Fibroblast of the aortic adventitia (primary cell): ENCODE measurements at regions not wholly inside any gene's neighbourhood (a gene's known extent, or its start where the extent isn't known, plus 50 kb on each side); places are given as distances from the start of the nearest gene placed in this dataset.
"Not testable (repeated sequence)": the region's sequence is repeated elsewhere in the genome, so short reads cannot be mapped to it uniquely, and the experiment has no call there.

Experiments used
- DNase-seq: peaks from one replicate; pipeline ENCODE4 v3.0.0-alpha.2; 2010; ENCODE audit warnings: low read depth
- H3K4me3 ChIP-seq: 2 replicates; pipeline ENCODE4 v1.5.1; 2011; ENCODE audit warnings: low read depth, mild to moderate bottlenecking, control low read depth, low read length, moderate library complexity

DNA sequence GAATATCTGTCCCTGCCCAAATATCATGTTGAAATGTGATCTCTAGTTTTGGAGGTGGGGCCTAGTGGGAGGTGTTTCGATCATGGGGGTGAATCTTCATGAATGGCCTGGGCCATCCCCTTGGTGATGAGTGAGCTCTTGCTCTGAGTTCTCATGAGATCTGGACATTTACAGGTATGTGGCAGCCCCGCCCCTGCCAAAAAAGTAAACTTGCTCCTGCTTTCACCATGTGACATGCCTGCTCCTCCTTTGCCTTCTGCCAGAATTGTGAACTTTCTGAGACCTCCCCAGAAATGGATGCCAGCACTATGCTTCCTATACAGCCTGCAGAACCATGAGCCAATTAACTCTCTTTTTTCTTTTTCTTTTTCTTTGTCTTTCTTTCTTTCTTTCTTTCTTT, 229.3 kb downstream of the POTEG start:
- not testable (repeated sequence) for DNase-seq, H3K4me3 ChIP-seq

DNA sequence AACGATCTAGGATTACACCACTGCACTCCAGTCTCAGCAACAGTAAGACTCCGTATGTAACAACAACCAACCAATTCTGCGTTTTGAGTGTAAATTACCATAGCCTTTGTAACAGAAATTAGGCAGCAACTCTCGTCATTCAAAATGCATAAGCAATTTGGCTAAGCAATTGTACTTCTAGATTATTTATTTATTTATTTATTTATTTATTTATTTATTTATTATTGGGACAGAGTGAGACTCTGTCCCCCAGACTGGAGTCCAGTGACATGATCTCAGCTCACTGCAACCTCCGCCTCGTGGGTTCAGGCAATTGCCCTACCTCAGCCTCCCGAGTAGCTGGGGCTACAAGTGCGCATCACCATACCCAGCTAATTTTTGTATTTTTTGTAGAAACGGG, 217.7 kb downstream of the POTEG start:
- not testable (repeated sequence) for H3K4me3 ChIP-seq, DNase-seq

DNA sequence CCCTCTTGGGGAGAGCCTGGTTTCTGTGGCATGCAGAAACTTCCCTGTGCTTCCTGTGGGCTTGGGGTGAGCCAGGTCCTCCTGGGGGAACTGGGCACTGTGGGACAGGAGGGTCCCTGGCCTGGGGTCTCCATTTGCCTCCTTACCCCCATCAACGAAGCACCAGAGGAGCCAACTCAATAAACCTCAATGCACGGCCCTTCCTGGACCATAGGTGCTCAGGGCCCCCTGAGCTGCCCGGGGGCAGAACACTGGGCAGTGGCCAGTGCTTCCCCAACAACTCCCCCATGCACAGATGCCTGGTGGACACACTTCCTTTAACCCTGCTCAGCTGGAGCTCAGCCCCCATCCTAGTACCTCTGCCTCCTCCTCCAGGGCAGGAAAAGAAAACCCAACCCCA, 214.7 kb downstream of the POTEG start:
- DNase-seq, H3K4me3 ChIP-seq: not testable (repeated sequence)

DNA sequence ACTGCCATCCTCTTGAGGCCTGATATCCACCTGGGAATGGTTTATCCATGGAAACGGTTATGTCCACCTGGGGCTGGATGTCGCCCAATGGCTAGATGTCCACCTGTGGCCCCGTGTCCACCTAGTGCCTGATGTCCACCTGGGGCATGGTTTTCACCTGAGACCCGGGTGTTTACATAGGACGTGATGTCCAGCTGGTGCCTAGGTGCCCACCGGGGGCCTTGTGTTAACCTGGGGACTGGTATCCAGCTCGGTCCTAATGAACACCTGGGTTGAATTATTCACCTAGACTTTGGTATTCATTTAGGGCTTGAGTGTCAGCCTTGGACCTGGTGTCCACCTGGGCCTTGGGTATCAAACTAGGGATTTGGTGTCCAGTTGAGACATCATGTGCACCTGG, 202.7 kb downstream of the POTEG start:
- not testable (repeated sequence) for DNase-seq, H3K4me3 ChIP-seq

DNA sequence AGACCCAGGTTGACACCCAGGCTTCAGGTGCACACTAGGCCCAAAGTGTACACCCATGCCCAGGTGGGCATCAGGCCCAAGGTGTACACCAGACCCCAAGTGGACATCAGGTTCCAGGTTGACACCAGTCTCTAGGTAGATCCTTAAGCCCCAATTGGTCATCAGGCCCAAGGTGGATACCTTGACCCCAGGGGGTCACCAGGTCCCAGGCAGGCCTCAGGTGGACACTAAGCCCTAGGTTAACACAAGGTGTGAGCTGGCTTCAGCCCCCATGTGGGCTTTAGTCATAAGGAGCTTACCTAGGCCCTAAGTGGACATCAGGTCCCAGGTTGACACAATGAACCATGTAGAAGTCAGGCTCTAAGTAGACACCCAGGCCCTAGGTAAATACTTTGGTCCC, 200.1 kb downstream of the POTEG start:
- H3K4me3 ChIP-seq, DNase-seq: not testable (repeated sequence)

DNA sequence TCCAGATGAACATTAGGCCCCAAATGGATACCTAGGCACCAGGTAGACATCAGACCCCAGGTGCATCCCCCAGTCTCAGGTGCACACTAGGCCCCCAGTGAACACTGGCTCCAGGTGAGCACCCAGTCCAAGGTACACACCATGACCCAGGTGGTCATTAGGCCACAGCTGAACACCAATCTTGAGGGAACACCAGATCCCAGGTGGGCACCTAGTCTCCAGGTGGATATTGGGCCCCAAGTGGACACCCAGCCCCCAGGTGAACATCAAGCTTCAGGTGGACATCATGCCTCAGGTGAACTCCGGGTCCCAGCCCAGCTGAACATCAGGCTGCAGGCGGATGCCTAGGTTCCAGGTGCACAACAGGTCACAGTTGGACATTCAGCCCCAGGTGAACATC, 196.5 kb downstream of the POTEG start:
- DNase-seq, result not testable (repeated sequence)

DNA sequence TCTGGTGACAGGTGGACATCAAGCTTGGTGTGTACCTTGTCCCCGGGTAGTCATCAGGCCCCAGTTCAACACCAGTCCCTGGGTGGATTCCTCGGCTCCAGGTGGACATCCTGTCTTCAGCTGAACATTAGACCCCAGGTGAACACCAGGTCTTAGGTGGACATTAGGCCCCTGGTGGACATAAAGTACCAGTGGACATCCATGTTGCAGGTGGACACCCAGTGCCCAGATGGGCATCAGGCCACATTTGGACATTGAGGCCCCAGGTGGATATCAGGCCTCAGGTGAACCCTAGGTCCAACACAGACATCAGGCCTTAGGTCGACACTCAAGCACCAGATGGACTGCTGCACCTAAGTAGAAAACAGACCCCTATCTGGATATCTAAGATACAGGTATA, 195.6 kb downstream of the POTEG start:
- H3K4me3 ChIP-seq, DNase-seq: not testable (repeated sequence)

More for the DNA sequence above, 196.5 kb downstream of the POTEG start:
- not testable (repeated sequence) for H3K4me3 ChIP-seq

DNA sequence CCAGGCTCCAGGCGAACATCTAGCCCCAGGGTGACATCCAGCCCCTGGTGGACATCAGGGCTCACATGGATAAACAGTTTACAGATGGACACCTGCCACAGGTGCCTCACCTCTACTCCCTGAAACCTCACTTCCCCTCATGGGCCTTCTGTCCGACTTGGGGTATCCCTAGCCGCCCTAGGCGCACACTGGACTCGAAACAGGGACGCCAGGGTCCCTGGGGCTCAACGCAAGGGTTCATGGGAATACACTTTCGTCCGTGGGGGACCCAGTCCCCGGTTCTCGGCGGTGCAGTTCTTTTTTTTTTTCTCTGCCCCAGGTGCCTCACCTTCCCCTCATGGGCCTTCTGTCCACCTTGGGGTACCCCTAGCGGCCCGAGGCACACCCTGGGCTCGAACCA, 194.2 kb downstream of the POTEG start:
- DNase-seq, result not testable (repeated sequence)

DNA sequence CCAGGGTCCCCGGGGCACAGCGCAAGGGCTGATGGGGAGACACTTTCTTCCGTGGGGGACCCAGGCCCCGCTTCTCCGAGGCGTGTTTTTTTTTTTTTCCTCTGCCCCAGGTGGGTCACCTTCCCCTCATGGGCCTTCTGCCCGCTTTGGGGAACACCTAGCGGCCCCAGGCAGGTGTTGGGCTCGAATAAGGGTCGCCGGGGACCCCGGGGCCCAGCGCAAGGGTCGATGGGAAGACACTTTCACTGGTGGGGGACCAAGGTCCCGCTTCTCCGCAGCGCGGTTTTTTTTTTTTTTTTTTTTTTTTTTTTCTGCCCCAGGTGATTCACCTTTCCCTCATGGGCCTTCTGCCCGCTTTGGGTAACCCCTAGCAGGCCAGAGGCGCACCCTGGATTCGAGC, 193.8 kb downstream of the POTEG start:
- DNase-seq, H3K4me3 ChIP-seq: not testable (repeated sequence)

More for the DNA sequence above, 194.2 kb downstream of the POTEG start:
- not testable (repeated sequence) for H3K4me3 ChIP-seq

DNA sequence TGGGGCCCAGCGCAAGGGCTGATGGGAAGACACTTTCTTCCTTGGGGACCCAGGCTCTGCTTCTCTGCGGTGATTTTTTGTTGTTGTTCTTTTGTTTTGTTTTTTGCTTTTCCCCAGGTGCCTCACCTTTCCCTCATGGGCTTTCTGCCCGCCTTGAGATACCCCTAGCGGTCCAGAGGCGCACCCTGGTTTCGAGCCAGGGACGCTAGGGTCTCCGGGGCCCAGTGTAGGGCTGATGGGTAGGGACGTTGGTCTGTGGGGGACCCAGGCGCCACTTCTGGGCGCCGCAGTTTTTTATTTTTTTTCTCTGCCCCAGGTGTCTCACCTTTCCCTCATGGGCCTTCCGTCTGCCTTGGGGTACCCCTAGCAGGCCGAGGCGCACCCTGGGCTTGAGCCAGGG, 192.7 kb downstream of the POTEG start:
- H3K4me3 ChIP-seq, result not testable (repeated sequence)

DNA sequence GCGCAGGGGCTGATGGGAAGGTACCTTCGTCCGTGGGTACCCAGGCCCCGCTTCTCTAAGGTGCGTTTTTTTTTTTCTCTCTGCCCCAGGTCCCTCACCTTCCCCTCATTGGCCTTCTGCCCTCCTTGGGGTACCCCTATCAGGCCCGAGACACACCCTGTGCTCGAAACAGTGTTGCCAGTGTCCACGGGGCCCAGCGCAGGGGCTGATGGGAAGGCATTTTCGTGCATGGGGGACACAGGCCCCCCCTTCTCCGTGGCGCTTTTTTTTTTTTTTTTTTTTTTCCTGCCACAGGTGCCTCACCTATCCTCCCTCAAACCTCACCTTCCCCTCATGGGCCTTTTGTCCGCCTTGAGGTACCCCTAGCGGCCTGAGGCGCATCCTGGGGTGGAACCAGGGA, 191.6 kb downstream of the POTEG start:
- not testable (repeated sequence) for DNase-seq, H3K4me3 ChIP-seq

More for the DNA sequence above, 192.7 kb downstream of the POTEG start:
- not testable (repeated sequence) for DNase-seq

DNA sequence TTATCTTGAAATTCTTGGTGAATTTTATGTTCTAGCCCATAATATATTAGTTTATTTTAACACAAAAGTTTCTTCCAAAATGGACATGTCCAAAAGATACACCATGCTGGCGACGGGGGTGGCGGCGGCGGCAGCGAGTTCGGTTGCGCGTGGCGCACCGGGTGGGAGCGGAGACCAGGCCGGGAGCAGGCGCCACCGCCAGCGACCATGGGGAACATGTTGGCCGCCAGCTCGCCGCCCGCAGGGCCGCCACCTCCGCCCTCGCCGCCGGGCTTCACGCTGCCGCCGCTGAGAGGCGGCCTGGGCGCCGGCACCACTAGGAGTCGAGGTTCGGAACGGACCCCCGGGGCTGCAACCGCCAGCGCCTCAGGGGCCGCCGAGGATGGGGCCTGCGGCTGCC, 167.2 kb downstream of the POTEG start:
- DNase-seq, H3K4me3 ChIP-seq: not testable (repeated sequence)

DNA sequence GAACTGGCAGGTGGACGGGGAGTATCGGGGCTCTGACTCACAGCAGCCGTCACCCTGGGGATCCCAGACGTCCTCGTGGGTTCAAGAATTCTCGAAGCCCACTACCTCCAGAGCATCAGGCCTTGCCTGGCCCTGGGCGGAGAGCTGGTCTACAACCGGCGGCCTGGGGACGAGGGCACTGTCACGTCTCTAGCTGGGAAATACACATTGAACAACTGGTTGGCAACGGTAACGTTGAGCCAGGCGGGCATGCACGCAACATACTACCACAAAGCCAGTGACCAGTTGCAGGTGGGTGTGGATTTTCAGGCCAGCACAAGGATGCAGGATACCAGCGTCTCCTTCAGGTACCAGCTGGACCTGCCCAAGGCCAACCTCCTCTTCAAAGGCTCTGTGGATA, 166.5 kb downstream of the POTEG start:
- not testable (repeated sequence) for DNase-seq, H3K4me3 ChIP-seq

DNA sequence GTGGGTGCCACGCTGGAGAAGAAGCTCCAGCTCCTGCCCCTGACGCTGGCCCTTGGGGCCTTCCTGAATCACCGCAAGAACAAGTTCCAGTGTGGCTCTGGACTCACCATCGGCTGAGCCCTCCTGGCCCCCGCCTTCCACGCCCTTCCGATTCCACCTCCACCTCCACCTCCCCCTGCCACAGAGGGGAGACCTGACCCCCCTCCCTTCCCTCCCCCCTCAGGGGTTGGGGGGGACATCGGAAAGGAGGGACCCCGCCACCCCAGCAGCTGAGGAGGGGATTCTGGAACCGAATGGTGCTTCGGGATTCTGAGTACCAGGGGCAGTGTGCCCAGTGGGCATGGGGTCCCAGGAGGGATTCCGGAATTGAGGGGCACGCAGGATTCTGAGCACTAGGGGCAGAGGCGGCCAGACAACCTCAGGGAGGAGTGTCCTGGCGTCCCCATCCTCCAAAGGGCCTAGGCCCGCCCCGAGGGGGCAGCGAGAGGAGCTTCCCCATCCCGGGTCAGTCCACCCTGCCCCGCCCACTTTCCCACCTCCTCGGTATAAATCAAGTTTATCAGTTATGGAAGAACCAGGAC, 166.0 kb downstream of the POTEG start:
- DNase-seq, H3K4me3 ChIP-seq: not testable (repeated sequence)

DNA sequence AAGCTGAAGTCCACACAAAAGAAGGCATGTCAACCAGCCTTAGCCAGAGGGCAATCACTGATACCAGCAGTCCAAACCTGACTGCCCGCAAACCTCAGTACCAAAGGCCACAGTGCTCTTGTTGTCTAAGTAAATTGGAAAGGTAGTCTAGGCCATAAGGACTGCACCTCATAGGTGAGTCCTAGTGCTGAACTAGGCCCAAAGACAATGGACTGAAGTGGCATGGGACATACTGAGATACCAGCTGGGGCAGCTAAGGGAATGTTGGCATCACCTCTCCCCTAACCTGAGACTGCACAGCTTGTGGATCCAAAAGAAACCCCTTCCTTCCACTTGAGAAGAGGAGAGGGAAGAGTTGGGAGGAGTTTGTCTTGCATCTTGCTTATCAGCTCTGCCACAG, 161.9 kb downstream of the POTEG start:
- H3K4me3 ChIP-seq, DNase-seq: not testable (repeated sequence)

DNA sequence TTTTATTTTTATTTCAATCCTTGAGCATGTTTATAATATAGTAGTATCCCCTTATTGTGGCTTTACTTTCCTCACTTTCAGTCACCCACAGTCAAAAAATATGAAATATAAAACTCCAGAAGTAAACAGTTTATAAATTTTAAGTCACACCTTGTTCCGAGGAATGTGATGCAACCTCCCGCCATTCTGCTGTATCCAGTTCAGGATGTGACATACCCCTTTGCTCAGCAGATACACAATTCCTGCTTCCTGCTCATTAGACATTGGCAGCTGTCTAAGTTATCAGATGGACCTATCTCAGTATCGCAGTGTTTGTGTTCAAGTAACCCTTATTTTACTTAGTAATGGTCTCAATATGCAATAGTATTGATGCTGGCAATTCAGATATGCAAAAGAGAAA, 144.5 kb downstream of the POTEG start:
- H3K4me3 ChIP-seq, DNase-seq: not testable (repeated sequence)

DNA sequence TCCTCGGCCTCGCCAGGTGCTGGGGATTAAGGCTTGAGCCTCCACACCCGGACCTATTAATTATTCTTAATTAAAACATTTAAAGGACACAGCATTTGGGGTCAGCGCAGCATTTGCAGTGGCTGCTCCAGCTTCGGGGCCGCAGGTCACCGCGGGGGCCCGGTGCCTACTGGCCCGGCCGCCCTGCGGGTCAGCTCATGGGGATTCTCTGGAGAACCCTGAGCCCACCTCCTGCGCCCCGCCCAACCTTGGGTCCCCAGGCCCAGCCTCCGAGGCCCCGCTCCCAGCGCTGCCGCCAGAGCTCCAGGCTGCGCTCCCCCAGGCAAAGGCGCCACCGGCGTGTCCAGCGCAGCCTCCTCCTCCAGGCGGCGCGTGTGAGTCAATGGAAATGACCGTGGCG, 133.9 kb downstream of the POTEG start:
- not testable (repeated sequence) for DNase-seq, H3K4me3 ChIP-seq

DNA sequence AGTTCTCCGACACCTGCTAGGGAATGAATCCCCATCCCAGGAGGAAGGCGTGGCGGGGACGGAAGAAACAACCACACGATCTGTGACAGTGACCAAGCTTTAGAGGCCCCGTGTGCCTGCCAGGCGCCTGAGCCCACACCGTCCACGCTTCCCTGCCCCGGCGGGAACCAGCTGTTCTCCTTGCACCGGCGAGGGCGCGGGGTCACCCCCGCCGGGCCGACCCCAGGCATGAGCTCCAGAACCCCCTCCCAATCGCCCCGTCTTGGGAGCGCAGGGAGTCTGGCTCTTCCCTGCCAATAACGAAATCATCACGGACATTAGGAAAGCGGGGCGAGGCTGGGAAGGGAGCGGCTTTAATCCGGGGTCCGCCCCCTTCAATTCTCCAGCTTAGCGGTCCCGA, 133.3 kb downstream of the POTEG start:
- DNase-seq, H3K4me3 ChIP-seq: not testable (repeated sequence)

DNA sequence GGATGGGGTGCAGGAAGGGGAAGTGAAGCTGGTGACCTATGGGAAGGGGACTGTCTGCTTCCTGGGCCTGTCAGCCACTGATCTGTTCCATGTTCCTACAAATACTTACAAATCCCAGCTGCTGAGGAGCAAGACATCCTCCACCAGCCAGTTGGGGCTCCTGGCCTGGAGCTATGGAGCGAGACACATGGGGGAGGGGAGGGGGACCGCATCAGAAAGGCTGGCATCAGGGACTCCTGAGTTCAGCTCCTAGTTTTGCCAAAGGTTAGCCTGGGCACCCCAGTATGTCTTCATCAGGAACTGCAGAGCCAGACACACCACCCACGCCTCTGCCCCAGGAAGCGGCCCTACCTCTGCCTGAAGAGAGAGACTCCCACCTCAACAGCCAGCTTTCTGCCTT, 130.3 kb downstream of the POTEG start:
- DNase-seq, H3K4me3 ChIP-seq: not testable (repeated sequence)

DNA sequence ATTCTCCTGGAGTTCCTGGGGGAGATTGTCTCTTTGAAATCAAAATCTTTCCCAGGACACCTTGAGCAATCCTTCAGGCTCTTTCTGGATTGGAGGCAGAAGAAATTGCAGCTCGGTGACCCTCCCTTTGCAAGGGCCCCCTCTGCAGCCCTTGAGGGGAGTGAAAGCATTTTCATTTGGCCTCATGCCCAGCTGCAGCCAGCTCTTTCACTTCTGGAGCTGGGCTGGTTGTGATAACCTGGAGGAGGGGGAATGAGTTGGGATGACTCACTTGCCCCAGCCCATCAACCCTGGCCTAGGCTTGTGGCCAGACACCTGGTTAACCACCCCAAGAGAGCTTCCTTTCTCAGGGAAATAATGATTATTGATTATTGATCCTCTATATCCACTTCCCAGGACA, 129.7 kb downstream of the POTEG start:
- not testable (repeated sequence) for DNase-seq

DNA sequence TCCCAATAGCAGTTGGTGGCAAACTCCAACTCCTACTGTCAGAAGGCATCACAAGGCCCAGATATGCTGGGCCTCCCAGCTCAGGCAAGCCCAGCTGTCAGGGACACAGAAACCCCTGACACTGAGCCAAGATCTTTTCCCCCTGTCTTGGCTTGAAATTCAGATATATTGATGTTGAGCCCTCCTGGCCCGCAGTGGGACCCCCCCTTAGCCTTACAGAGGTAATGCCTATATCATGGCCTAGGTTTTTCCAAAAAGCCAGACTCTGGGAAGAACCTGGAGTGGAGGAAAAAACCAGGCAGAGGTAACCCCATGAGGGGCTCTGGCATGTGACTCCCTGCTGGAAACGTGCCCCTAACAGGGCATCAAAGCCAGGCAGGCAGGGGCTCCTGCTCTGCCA, 129.2 kb downstream of the POTEG start:
- not testable (repeated sequence) for H3K4me3 ChIP-seq, DNase-seq

More for the DNA sequence above, 129.7 kb downstream of the POTEG start:
- not testable (repeated sequence) for H3K4me3 ChIP-seq
